Nephron progenitor cell (in vitro differentiated cells): ENCODE measurements at regions not wholly inside any gene's neighbourhood (a gene's known extent, or its start where the extent isn't known, plus 50 kb on each side); places are given as distances from the start of the nearest gene placed in this dataset.

Experiments used
- DNase-seq: peaks from one replicate; pipeline ENCODE4 v3.0.0; 2021
- H3K27ac Mint-ChIP-seq: 2 replicates; pipeline ENCODE4 v1.8.0; 2021; ENCODE audit warnings: mild to moderate bottlenecking, moderate library complexity, mixed read lengths
- H3K27me3 Mint-ChIP-seq: 2 replicates; pipeline ENCODE4 v1.8.0; 2021; ENCODE audit warnings: mild to moderate bottlenecking, low read depth, mixed read lengths; ENCODE audit not compliant: poor library complexity
- H3K36me3 Mint-ChIP-seq: 2 replicates; pipeline ENCODE4 v1.8.0; 2021; ENCODE audit warnings: low read depth, mixed read lengths
- H3K4me1 Mint-ChIP-seq: 2 replicates; pipeline ENCODE4 v1.8.0; 2021; ENCODE audit warnings: mixed read lengths
- H3K4me3 Mint-ChIP-seq: 2 replicates; pipeline ENCODE4 v1.8.0; 2021; ENCODE audit warnings: mild to moderate bottlenecking, moderate library complexity, mixed read lengths
- H3K9me3 Mint-ChIP-seq: 2 replicates; pipeline ENCODE4 v1.8.0; 2021; ENCODE audit warnings: mild to moderate bottlenecking, moderate library complexity, mixed read lengths
- TF ChIP-seq, protein P1 (sequence below): fragments of 200-600 bp; sonication (generic); IDR thresholded peaks from 2 replicates; pipeline ENCODE4 v1.5.0; 2021; ENCODE audit warnings: antibody characterized with exemption

- no peak for DNase-seq
- Mint-ChIP-seq H3K9me3 (peaks cover 7% of the 10 kb centered on the region), H3K27me3 (peaks cover 62% of the 10 kb centered on the region), H3K4me1 (no peaks in the 10 kb centered on the region), H3K36me3 (no peaks in the 10 kb centered on the region), H3K27ac (no peak overlapping the region), H3K4me3 (no peak overlapping the region)
- TF ChIP-seq, protein P1, sequence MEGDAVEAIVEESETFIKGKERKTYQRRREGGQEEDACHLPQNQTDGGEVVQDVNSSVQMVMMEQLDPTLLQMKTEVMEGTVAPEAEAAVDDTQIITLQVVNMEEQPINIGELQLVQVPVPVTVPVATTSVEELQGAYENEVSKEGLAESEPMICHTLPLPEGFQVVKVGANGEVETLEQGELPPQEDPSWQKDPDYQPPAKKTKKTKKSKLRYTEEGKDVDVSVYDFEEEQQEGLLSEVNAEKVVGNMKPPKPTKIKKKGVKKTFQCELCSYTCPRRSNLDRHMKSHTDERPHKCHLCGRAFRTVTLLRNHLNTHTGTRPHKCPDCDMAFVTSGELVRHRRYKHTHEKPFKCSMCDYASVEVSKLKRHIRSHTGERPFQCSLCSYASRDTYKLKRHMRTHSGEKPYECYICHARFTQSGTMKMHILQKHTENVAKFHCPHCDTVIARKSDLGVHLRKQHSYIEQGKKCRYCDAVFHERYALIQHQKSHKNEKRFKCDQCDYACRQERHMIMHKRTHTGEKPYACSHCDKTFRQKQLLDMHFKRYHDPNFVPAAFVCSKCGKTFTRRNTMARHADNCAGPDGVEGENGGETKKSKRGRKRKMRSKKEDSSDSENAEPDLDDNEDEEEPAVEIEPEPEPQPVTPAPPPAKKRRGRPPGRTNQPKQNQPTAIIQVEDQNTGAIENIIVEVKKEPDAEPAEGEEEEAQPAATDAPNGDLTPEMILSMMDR: no peak
These were observed 113.5 kb downstream of the TMEM132E start for GRCh38 chr17:34692920-34693319.
